Body of pancreas (tissue), 4 donors: ENCODE measurements at regions not wholly inside any gene's neighbourhood (a gene's known extent, or its start where the extent isn't known, plus 50 kb on each side); places are given as distances from the start of the nearest gene placed in this dataset.

Experiments used
- ATAC-seq: fragments of 150-250 bp; one replicate; pipeline ENCODE4 v1.9.1; 2016
- DNase-seq, 4 donors: peaks; one replicate each; pipeline ENCODE4 v3.0.0-alpha.2; 2019
- H3K27ac ChIP-seq, 4 donors: fragments of 200-600 bp; sonication (generic); 1 replicate in 3 of 4; 2 replicates in 1 of 4; pipeline versions ENCODE4 v1.5.1 to v1.6.1; 2016 to 2019; ENCODE audit warnings: mild to moderate bottlenecking in 1 of 4, mixed read lengths in 1 of 4, moderate library complexity in 1 of 4
- H3K27me3 ChIP-seq, 2 donors: fragments of 200-600 bp; sonication (generic); one replicate each; pipeline ENCODE4 v1.6.0; 2016; ENCODE audit warnings: mild to moderate bottlenecking in 1 of 2
- H3K36me3 ChIP-seq, 2 donors: fragments of 200-600 bp; sonication (generic); replicated peaks in 1 of 2; 2 replicates each; pipeline ENCODE4 v1.5.1; 2016; ENCODE audit warnings: low read depth in 2 of 2; ENCODE audit not compliant: insufficient read depth in 1 of 2
- H3K4me1 ChIP-seq: fragments of 200-600 bp; sonication (generic); one replicate; pipeline ENCODE4 v1.6.0; 2016
- H3K4me3 ChIP-seq, 2 donors: fragments of 200-600 bp; sonication (generic); 1 replicate in 1 of 2; 2 replicates in 1 of 2; pipeline ENCODE4 v1.5.1; 2016 to 2019
- H3K9me3 ChIP-seq, 3 donors: fragments of 200-600 bp; sonication (generic); 1 replicate in 2 of 3; 2 replicates in 1 of 3; pipeline ENCODE4 v1.5.1; 2016
- POLR2A ChIP-seq, 3 donors: fragments of 450-650 bp; IDR thresholded peaks; one replicate each; pipeline ENCODE4 v1.6.1; 2016; ENCODE audit warnings: antibody characterized with exemption in 3 of 3, mild to moderate bottlenecking in 2 of 3
- WGBS, 2 donors: methylation state at CpG; one replicate each; pipeline ENCODE4 v1.1.5; 2017; 5-methylcytosine and 5-hydroxymethylcytosine counted together
- intact Hi-C: fragments of 100-400 bp; cut with DNase I; formaldehyde crosslinking; loops from one replicate; pipeline ENCODE4 v1.15.1; 2023
- TF ChIP-seq, protein P1 (sequence below), 7 experiments: fragments of 450-650 bp in 4 of 7; fragments of 200-600 bp in 3 of 7; sonication (generic) in 3 of 7; IDR thresholded peaks; one replicate each; pipeline ENCODE4 v1.5.1; 2016 to 2019; ENCODE audit warnings: antibody characterized with exemption in 7 of 7

DNA sequence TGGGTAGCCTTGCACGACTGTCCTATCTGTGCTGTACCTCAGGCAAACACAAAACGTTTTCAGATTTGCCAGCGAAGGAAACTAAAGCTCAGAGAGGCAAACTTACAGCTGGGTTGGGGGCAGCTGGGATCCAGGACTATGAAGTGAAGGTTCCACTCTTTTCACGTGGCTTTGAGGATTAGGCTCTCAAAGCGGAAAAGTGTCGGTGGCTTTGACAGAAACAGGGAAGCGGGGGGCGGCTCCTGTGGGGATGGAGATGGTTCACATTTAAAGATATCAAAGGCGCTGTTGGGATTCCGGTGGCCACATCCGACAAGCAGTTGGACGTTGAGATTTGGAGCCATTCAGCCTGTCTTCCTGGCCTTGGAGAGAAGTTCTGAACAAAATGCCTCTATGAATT lies 958.3 kb upstream of the ZNF722 start:
- intact Hi-C loops = no loop called here
- no peaks in the 10 kb centered on the region for H3K36me3 ChIP-seq
- no peak overlapping the region for H3K4me3 ChIP-seq
- H3K27ac ChIP-seq = no peak overlapping the region
- no peaks in the 10 kb centered on the region for H3K27me3 ChIP-seq
- TF ChIP-seq, protein P1, sequence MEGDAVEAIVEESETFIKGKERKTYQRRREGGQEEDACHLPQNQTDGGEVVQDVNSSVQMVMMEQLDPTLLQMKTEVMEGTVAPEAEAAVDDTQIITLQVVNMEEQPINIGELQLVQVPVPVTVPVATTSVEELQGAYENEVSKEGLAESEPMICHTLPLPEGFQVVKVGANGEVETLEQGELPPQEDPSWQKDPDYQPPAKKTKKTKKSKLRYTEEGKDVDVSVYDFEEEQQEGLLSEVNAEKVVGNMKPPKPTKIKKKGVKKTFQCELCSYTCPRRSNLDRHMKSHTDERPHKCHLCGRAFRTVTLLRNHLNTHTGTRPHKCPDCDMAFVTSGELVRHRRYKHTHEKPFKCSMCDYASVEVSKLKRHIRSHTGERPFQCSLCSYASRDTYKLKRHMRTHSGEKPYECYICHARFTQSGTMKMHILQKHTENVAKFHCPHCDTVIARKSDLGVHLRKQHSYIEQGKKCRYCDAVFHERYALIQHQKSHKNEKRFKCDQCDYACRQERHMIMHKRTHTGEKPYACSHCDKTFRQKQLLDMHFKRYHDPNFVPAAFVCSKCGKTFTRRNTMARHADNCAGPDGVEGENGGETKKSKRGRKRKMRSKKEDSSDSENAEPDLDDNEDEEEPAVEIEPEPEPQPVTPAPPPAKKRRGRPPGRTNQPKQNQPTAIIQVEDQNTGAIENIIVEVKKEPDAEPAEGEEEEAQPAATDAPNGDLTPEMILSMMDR (IDR thresholded peaks at IDR 0.05) = no peak
- no peak for TF ChIP-seq POLR2A (IDR thresholded peaks at IDR 0.05)
- no peak for DNase-seq
- WGBS, 2 donors = 59 to 63% methylated on average over 12 of the region's 12 CpGs
- no peak for ATAC-seq
- H3K9me3 ChIP-seq = no peaks in the 10 kb centered on the region
- H3K4me1 ChIP-seq = no peaks in the 10 kb centered on the region

DNA sequence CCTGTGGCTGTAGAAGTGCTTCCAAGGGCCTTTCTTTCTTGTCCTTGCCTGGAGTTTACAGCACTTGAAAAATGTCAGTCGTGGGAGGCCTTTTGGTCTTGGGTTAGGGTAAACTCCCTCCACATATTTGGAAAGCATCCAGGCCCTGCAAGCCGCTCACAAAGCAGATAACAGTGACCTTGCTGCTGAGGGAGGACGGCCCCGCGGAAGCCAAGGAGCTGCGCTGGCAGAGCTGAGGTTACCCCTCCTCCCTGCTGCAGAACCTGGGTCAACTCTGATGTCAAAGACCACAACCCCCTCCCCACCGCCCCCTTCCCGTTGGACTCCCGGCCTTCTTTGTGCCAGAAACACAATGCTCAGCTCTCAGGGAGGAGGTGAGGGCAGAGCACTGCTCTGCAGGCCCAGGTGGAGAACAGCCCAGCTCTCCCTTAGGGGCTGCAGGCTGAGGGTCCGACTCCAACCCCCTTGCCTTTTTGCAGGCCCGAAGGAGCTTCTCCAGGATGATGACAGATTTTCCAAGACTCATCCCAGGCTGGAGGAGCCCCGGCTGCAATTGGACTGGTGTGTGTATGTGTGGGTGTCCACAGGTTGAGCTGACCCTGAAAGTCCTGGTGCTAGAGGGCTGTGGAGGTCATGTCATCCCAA lies 957.6 kb upstream of the ZNF722 start:
- 20 to 56% methylated on average over 7 to 12 of the region's 12 CpGs for WGBS, 2 donors

DNA sequence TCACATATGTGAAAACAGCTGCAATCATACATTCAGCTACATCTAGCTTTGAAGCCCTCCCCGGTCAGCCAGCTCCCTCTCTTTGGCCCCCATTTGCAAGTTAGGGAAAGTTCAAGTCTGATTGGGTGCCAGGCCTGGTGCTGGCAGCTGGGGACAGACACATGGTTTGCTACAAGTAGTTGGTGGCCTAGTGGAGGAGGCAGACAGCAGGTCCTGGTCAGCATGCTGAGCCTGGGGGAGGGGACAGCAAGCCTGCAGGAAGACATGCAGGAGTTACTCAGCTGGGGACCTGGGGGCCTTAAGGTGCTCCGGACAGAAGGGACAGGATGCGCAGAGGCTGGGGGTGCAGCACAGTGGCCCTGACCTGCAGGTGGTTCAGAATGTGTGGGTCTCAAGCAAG lies 956.9 kb upstream of the ZNF722 start:
- no peak for TF ChIP-seq POLR2A (IDR thresholded peaks at IDR 0.05)
- TF ChIP-seq, protein P1 (IDR thresholded peaks at IDR 0.05) = no peak
- H3K4me3 ChIP-seq = no peak overlapping the region
- no peaks in the 10 kb centered on the region for H3K9me3 ChIP-seq
- no peaks in the 10 kb centered on the region for H3K36me3 ChIP-seq
- DNase-seq (no peak), ATAC-seq (no peak)
- intact Hi-C loops = no loop called here
- no peaks in the 10 kb centered on the region for H3K4me1 ChIP-seq
- H3K27ac ChIP-seq = no peak overlapping the region
- WGBS, 2 donors = 72 to 79% methylated on average over 3 of the region's 3 CpGs
- no peaks in the 10 kb centered on the region for H3K27me3 ChIP-seq

More for the DNA sequence above, 957.6 kb upstream of the ZNF722 start:
- intact Hi-C loops = no loop called here
- TF ChIP-seq POLR2A (IDR thresholded peaks at IDR 0.05) = no peak
- TF ChIP-seq, protein P1 (IDR thresholded peaks at IDR 0.05) = no peak
- no peak for ATAC-seq
- H3K36me3 ChIP-seq = no peaks in the 10 kb centered on the region
- H3K4me1 ChIP-seq = no peaks in the 10 kb centered on the region
- H3K27me3 ChIP-seq = no peaks in the 10 kb centered on the region
- no peak overlapping the region for H3K4me3 ChIP-seq
- DNase-seq = no peak
- no peak overlapping the region for H3K27ac ChIP-seq
- H3K9me3 ChIP-seq = no peaks in the 10 kb centered on the region

DNA sequence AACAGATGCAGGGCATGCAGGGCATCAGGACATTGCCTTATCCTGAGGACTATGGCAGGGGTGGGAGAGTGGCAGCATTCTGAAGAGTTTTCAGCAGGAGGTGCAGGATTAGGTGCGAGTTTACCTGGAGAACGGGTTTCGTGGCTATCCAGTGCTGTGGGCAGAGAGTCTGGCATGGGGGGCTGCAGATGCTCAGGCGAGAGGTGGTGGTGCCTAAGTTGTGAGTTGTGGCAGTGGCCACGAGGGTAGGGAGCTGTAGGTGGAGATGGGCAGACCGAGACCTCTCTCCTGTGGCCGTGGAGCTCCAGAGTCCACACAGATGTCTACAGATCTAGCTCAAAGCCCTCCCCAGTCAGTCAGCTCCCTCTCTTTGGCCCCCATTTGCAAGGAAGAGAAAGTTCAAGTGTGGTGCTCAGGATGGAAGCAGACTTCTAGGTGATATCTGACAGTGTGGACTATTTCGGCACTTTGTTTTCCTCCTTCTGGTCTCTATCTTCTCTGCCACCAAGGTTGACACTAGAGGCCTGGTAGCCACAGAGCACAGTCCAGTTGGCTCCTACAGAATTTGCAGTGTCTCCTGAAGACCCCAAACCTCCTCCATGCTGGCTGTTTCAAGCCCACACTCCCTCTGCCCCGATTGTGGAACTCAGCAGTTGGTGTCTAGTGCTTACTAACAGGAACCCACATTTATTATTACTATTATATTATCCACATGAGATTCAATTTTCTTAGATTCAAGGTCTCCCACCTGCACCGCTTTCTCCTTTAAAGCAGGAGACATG lies 955.7 kb upstream of the ZNF722 start:
- no peak overlapping the region for H3K4me3 ChIP-seq
- intact Hi-C loops = no loop called here
- H3K27me3 ChIP-seq = no peaks in the 10 kb centered on the region
- TF ChIP-seq, protein P1 (IDR thresholded peaks at IDR 0.05) = no peak
- TF ChIP-seq POLR2A (IDR thresholded peaks at IDR 0.05) = no peak
- H3K4me1 ChIP-seq = no peaks in the 10 kb centered on the region
- H3K36me3 ChIP-seq = no peaks in the 10 kb centered on the region
- WGBS, 2 donors = 46 to 55% methylated on average over 8 to 10 of the region's 10 CpGs
- ATAC-seq = no peak
- no peak for DNase-seq
- no peaks in the 10 kb centered on the region for H3K9me3 ChIP-seq
- no peak overlapping the region for H3K27ac ChIP-seq
